Trophoblast cell (in vitro differentiated cells and primary cell): ENCODE measurements at regions not wholly inside any gene's neighbourhood (a gene's known extent, or its start where the extent isn't known, plus 50 kb on each side); places are given as distances from the start of the nearest gene placed in this dataset.

ENCODE experiments used
- DNase-seq, 2 donors: peaks; one replicate each; pipeline ENCODE4 v3.0.0-alpha.2; 2016
- H2AFZ ChIP-seq: 2 replicates; pipeline ENCODE4 v1.6.1; 2013; ENCODE audit warnings: low read length, moderate library complexity, mild to moderate bottlenecking; ENCODE audit not compliant: insufficient read depth, poor library complexity
- H2AK5ac ChIP-seq: 2 replicates; pipeline ENCODE4 v1.6.1; 2013; ENCODE audit warnings: mild to moderate bottlenecking, low read length
- H2BK120ac ChIP-seq: 2 replicates; pipeline ENCODE4 v1.6.1; 2013; ENCODE audit warnings: low read length, mild to moderate bottlenecking, moderate library complexity; ENCODE audit not compliant: insufficient read depth, poor library complexity
- H2BK12ac ChIP-seq: 2 replicates; pipeline ENCODE4 v1.6.1; 2013; ENCODE audit warnings: mild to moderate bottlenecking, low read length, moderate library complexity
- H2BK5ac ChIP-seq: 2 replicates; pipeline ENCODE4 v1.6.1; 2013; ENCODE audit warnings: low read length, low read depth, moderate library complexity, mild to moderate bottlenecking; ENCODE audit not compliant: poor library complexity
- H3K14ac ChIP-seq: 2 replicates; pipeline ENCODE4 v1.6.1; 2013; ENCODE audit warnings: mild to moderate bottlenecking, low read length
- H3K18ac ChIP-seq: 2 replicates; pipeline ENCODE4 v1.6.1; 2013; ENCODE audit warnings: mild to moderate bottlenecking, low read length
- H3K23ac ChIP-seq: 2 replicates; pipeline ENCODE4 v1.6.1; 2013; ENCODE audit warnings: low read length
- H3K27ac ChIP-seq: 2 replicates; pipeline ENCODE4 v1.5.1; 2013; ENCODE audit warnings: low read depth, mild to moderate bottlenecking, inconsistent platforms, low read length, moderate library complexity
- H3K27me3 ChIP-seq: 2 replicates; pipeline ENCODE4 v1.6.1; 2013; ENCODE audit warnings: inconsistent platforms, mild to moderate bottlenecking, low read length, moderate library complexity; ENCODE audit not compliant: insufficient read depth
- H3K36me3 ChIP-seq, 2 experiments: 1 replicate in 1 of 2; 2 replicates in 1 of 2; pipeline ENCODE4 v1.6.1; 2013; ENCODE audit warnings: low read length in 2 of 2, mild to moderate bottlenecking in 2 of 2, moderate library complexity in 1 of 2; ENCODE audit not compliant: insufficient read depth in 2 of 2, control insufficient read depth in 1 of 2
- H3K4ac ChIP-seq: 2 replicates; pipeline ENCODE4 v1.6.1; 2013; ENCODE audit warnings: low read depth, mild to moderate bottlenecking, low read length, moderate library complexity
- H3K4me1 ChIP-seq, 2 experiments: 1 replicate in 1 of 2; 2 replicates in 1 of 2; pipeline ENCODE4 v1.6.1; 2013; ENCODE audit warnings: low read length in 2 of 2, mild to moderate bottlenecking in 2 of 2, moderate library complexity in 1 of 2; ENCODE audit not compliant: insufficient read depth in 2 of 2, control insufficient read depth in 1 of 2
- H3K4me2 ChIP-seq: 2 replicates; pipeline ENCODE4 v1.6.1; 2013; ENCODE audit warnings: inconsistent platforms, mild to moderate bottlenecking, low read length, moderate library complexity
- H3K4me3 ChIP-seq: 2 replicates; pipeline ENCODE4 v1.5.1; 2013; ENCODE audit warnings: mild to moderate bottlenecking, low read depth, low read length, inconsistent platforms
- H3K79me1 ChIP-seq: one replicate; pipeline ENCODE4 v1.6.1; 2013; ENCODE audit warnings: low read length
- H3K79me2 ChIP-seq: 2 replicates; pipeline ENCODE4 v1.6.1; 2013; ENCODE audit warnings: low read length, mild to moderate bottlenecking; ENCODE audit not compliant: control insufficient read depth, insufficient read depth, poor library complexity
- H3K9ac ChIP-seq: 2 replicates; pipeline ENCODE4 v1.6.1; 2013; ENCODE audit warnings: mild to moderate bottlenecking, low read length
- H3K9me3 ChIP-seq: 2 replicates; pipeline ENCODE4 v1.6.1; 2013; ENCODE audit warnings: low read depth, mild to moderate bottlenecking, control low read depth, inconsistent platforms, low read length; ENCODE audit not compliant: insufficient read depth
- H4K12ac ChIP-seq: 2 replicates; pipeline ENCODE4 v1.6.1; 2013; ENCODE audit warnings: low read depth, mild to moderate bottlenecking, low read length, moderate library complexity
- H4K8ac ChIP-seq: 2 replicates; pipeline ENCODE4 v1.6.1; 2013; ENCODE audit warnings: low read depth, mild to moderate bottlenecking, low read length, moderate library complexity
- H4K91ac ChIP-seq: one replicate; pipeline ENCODE4 v1.6.1; 2013; ENCODE audit warnings: low read depth, mild to moderate bottlenecking, low read length, moderate library complexity
- WGBS: extraction: QIAGEN DNeasy Blood & Tissue Kit; methylation state at CpG from one replicate; pipeline ENCODE4 v1.1.7; 2013; ENCODE audit warnings: missing lambda C conversion rate; ENCODE audit not compliant: insufficient read length, insufficient coverage; ENCODE audit errors: extremely low coverage; 5-methylcytosine and 5-hydroxymethylcytosine counted together

GRCh38 chr5:86964889-86965288, 302.8 kb upstream of the RASA1 start:
- Histone ChIP-seq H3K18ac (no peak overlapping the region), H3K9ac (no peak overlapping the region), H3K79me2 (no peaks in the 10 kb centered on the region), H4K91ac (no peak overlapping the region), H3K9me3 (no peaks in the 10 kb centered on the region), H3K23ac (no peak overlapping the region), H3K4ac (no peak overlapping the region), H3K14ac (no peak overlapping the region), H2AFZ (no peak overlapping the region), H3K36me3 (no peaks in the 10 kb centered on the region), H3K27me3 (no peaks in the 10 kb centered on the region), H2BK12ac (no peak overlapping the region), H3K4me1 (no peaks in the 10 kb centered on the region), H3K27ac (no peak overlapping the region), H4K12ac (no peak overlapping the region), H2BK120ac (no peak overlapping the region), H3K4me2 (no peak overlapping the region), H3K79me1 (no peaks in the 10 kb centered on the region), H4K8ac (no peak overlapping the region), H3K4me3 (no peak overlapping the region), H2AK5ac (no peak overlapping the region), H2BK5ac (no peak overlapping the region)
- no peak for DNase-seq
- WGBS = no CpG with 5 or more reads among the region's 1 CpG

GRCh38 chr5:86968301-86968753, 299.4 kb upstream of the RASA1 start:
- no CpG with 5 or more reads among the region's 4 CpGs for WGBS

GRCh38 chr5:86970361-86970760, 297.3 kb upstream of the RASA1 start:
- Histone ChIP-seq H3K4me1 (no peaks in the 10 kb centered on the region), H4K91ac (no peak overlapping the region), H3K27ac (no peak overlapping the region), H2BK12ac (no peak overlapping the region), H2BK120ac (no peak overlapping the region), H3K4me2 (no peak overlapping the region), H3K18ac (no peak overlapping the region), H3K9me3 (no peaks in the 10 kb centered on the region), H2AFZ (no peak overlapping the region), H3K36me3 (no peaks in the 10 kb centered on the region), H4K12ac (no peak overlapping the region), H3K9ac (no peak overlapping the region), H3K23ac (no peak overlapping the region), H3K14ac (no peak overlapping the region), H3K79me2 (no peaks in the 10 kb centered on the region), H4K8ac (no peak overlapping the region), H3K4me3 (no peak overlapping the region), H2AK5ac (no peak overlapping the region), H3K27me3 (no peaks in the 10 kb centered on the region), H3K4ac (no peak overlapping the region), H2BK5ac (no peak overlapping the region), H3K79me1 (no peaks in the 10 kb centered on the region)
- no peak for DNase-seq
- WGBS = no CpG with 5 or more reads among the region's 3 CpGs

More at GRCh38 chr5:86968301-86968753, 299.4 kb upstream of the RASA1 start:
- H3K23ac ChIP-seq = no peak overlapping the region
- no peak overlapping the region for H3K18ac ChIP-seq
- H3K9ac ChIP-seq = no peak overlapping the region
- H3K9me3 ChIP-seq = no peaks in the 10 kb centered on the region
- H3K27ac ChIP-seq = no peak overlapping the region
- H3K4me3 ChIP-seq = no peak overlapping the region
- H3K4ac ChIP-seq = no peak overlapping the region
- H2BK5ac ChIP-seq = no peak overlapping the region
- H2BK12ac ChIP-seq = no peak overlapping the region
- H4K91ac ChIP-seq = no peak overlapping the region
- H2AFZ ChIP-seq = no peak overlapping the region
- peak overlapping the region; percentile 38 for H2BK120ac ChIP-seq
- H3K36me3 ChIP-seq = no peaks in the 10 kb centered on the region
- H3K4me2 ChIP-seq = no peak overlapping the region
- DNase-seq = peak in 1 of 2 donors; percentile 67
- H4K12ac ChIP-seq = no peak overlapping the region
- H2AK5ac ChIP-seq = no peak overlapping the region
- H4K8ac ChIP-seq = no peak overlapping the region
- no peak overlapping the region for H3K14ac ChIP-seq
- no peaks in the 10 kb centered on the region for H3K79me2 ChIP-seq
- no peaks in the 10 kb centered on the region for H3K79me1 ChIP-seq
- no peaks in the 10 kb centered on the region for H3K4me1 ChIP-seq
- no peaks in the 10 kb centered on the region for H3K27me3 ChIP-seq

- Histone ChIP-seq H2BK120ac (no peak overlapping the region), H2AK5ac (no peak overlapping the region), H3K27me3 (no peaks in the 10 kb centered on the region), H3K4me2 (no peak overlapping the region), H4K91ac (no peak overlapping the region), H2BK5ac (no peak overlapping the region), H3K4ac (no peak overlapping the region), H3K18ac (no peak overlapping the region), H3K27ac (no peak overlapping the region), H2AFZ (no peak overlapping the region), H3K36me3 (no peaks in the 10 kb centered on the region), H4K12ac (no peak overlapping the region), H3K4me1 (no peaks in the 10 kb centered on the region), H3K4me3 (no peak overlapping the region), H2BK12ac (no peak overlapping the region), H3K9ac (no peak overlapping the region), H3K79me2 (no peaks in the 10 kb centered on the region), H3K9me3 (no peaks in the 10 kb centered on the region), H3K79me1 (no peaks in the 10 kb centered on the region), H4K8ac (no peak overlapping the region), H3K14ac (no peak overlapping the region), H3K23ac (no peak overlapping the region)
- peak in 1 of 2 donors; percentile 39 for DNase-seq
- no CpG with 5 or more reads among the region's 4 CpGs for WGBS
Observed at GRCh38 chr5:86971034-86971571, 296.6 kb upstream of the RASA1 start.
